Keratinocyte (primary cell): ENCODE measurements at regions not wholly inside any gene's neighbourhood (a gene's known extent, or its start where the extent isn't known, plus 50 kb on each side); places are given as distances from the start of the nearest gene placed in this dataset.
"Not testable (repeated sequence)": the region's sequence is repeated elsewhere in the genome, so short reads cannot be mapped to it uniquely, and the experiment has no call there.

Experiments used
- DNase-seq: peaks from one replicate; pipeline ENCODE4 v3.0.0-alpha.2; 2011; ENCODE audit warnings: low read depth, missing footprints, low spot score
- FAIRE-seq: peaks from 2 replicates; lab custom pipeline; 2011; peaks lifted over from hg19 to GRCh38; lab: Jason Lieb, UNC
- H2AFZ ChIP-seq: 2 replicates; pipeline ENCODE4 v1.6.0; 2012; ENCODE audit warnings: low read length, control low read depth, inconsistent platforms; ENCODE audit not compliant: control insufficient read depth
- H3K27ac ChIP-seq: 2 replicates; pipeline ENCODE4 v1.5.1; 2011; ENCODE audit warnings: low read length; ENCODE audit not compliant: control insufficient read depth, insufficient read depth
- H3K27me3 ChIP-seq: 3 replicates; pipeline ENCODE4 v1.6.0; 2011; ENCODE audit warnings: low read length; ENCODE audit not compliant: control insufficient read depth, insufficient read depth; ENCODE audit errors: extremely low read depth
- H3K36me3 ChIP-seq, 2 experiments: 2 replicates in 1 of 2; 3 replicates in 1 of 2; pipeline ENCODE4 v1.5.1; 2011; ENCODE audit warnings: low read length in 2 of 2, mild to moderate bottlenecking in 1 of 2; ENCODE audit not compliant: control insufficient read depth in 2 of 2, insufficient read depth in 2 of 2; ENCODE audit errors: extremely low read depth in 1 of 2
- H3K4me1 ChIP-seq: 3 replicates; pipeline ENCODE4 v1.5.1; 2011; ENCODE audit warnings: low read length; ENCODE audit not compliant: control insufficient read depth, insufficient read depth; ENCODE audit errors: extremely low read depth
- H3K4me2 ChIP-seq: 3 replicates; pipeline ENCODE4 v1.6.0; 2011; ENCODE audit warnings: low read depth, low read length; ENCODE audit not compliant: control insufficient read depth, insufficient read depth; ENCODE audit errors: extremely low read depth
- H3K4me3 ChIP-seq, 3 experiments: fragments of 200-600 bp in 1 of 3; sonication (generic) in 1 of 3; 2 replicates in 2 of 3; 3 replicates in 1 of 3; pipeline ENCODE4 v1.5.1; 2011 to 2016; ENCODE audit warnings: low read length in 3 of 3, mild to moderate bottlenecking in 3 of 3, control low read depth in 2 of 3, inconsistent platforms in 1 of 3, low read depth in 1 of 3, mixed read lengths in 1 of 3, mixed run types in 1 of 3, moderate library complexity in 1 of 3; ENCODE audit not compliant: control insufficient read depth in 2 of 3, insufficient read depth in 2 of 3; ENCODE audit errors: extremely low read depth in 1 of 3
- H3K79me2 ChIP-seq: 2 replicates; pipeline ENCODE4 v1.6.0; 2012; ENCODE audit warnings: low read length; ENCODE audit not compliant: control insufficient read depth, insufficient read depth
- H3K9ac ChIP-seq: 3 replicates; pipeline ENCODE4 v1.6.0; 2011; ENCODE audit warnings: low read length; ENCODE audit not compliant: control insufficient read depth, insufficient read depth; ENCODE audit errors: extremely low read depth
- H3K9me1 ChIP-seq: 3 replicates; pipeline ENCODE4 v1.6.0; 2011; ENCODE audit warnings: low read length; ENCODE audit not compliant: control insufficient read depth, insufficient read depth; ENCODE audit errors: extremely low read depth
- H3K9me3 ChIP-seq: 2 replicates; pipeline ENCODE4 v1.5.1; 2012; ENCODE audit warnings: low read depth, low read length; ENCODE audit not compliant: control insufficient read depth
- H4K20me1 ChIP-seq: 3 replicates; pipeline ENCODE4 v1.6.0; 2011; ENCODE audit warnings: low read length; ENCODE audit not compliant: control insufficient read depth, insufficient read depth; ENCODE audit errors: extremely low read depth
- CTCF ChIP-seq, 3 experiments: IDR thresholded peaks in 1 of 3; conservative IDR thresholded peaks in 1 of 3; optimal IDR thresholded peaks in 1 of 3; 2 replicates in 2 of 3; 3 replicates in 1 of 3; pipeline versions ENCODE3 to v1.5.1; 2011; ENCODE audit warnings: low read length in 3 of 3, mild to moderate bottlenecking in 3 of 3, moderate library complexity in 2 of 3, control low read depth in 1 of 3, inconsistent platforms in 1 of 3; ENCODE audit not compliant: insufficient read depth in 2 of 3; ENCODE audit errors: extremely low read depth in 1 of 3
- EZH2 ChIP-seq: IDR thresholded peaks from one replicate; pipeline ENCODE4 v1.6.1; 2012; ENCODE audit warnings: inconsistent platforms, mild to moderate bottlenecking, low read length, moderate library complexity
- dilution Hi-C: fragments of 300-500 bp; cut with MboI; formaldehyde crosslinking; loops from one replicate; pipeline ENCODE4 v1.7.0; 2020; ENCODE audit warnings: low sequenced_read_pairs; ENCODE audit not compliant: extremely low pct_ligation_motif_present

GRCh38 chr6:78646542-78647415 lies 220.6 kb upstream of the IRAK1BP1 start:
- not testable (repeated sequence) for H2AFZ ChIP-seq, FAIRE-seq

GRCh38 chr6:78665819-78666218 lies 201.5 kb upstream of the IRAK1BP1 start:
- H3K79me2 ChIP-seq, H2AFZ ChIP-seq, H3K9ac ChIP-seq, dilution Hi-C loops, H3K4me2 ChIP-seq, DNase-seq, H3K4me1 ChIP-seq, H3K36me3 ChIP-seq, H3K4me3 ChIP-seq, H3K27me3 ChIP-seq, H3K9me3 ChIP-seq, H3K27ac ChIP-seq, H3K9me1 ChIP-seq, H4K20me1 ChIP-seq, FAIRE-seq: not testable (repeated sequence)

More at GRCh38 chr6:78646542-78647415, 220.6 kb upstream of the IRAK1BP1 start:
- H3K4me2 ChIP-seq, H3K36me3 ChIP-seq, H3K79me2 ChIP-seq, H3K9ac ChIP-seq, H3K4me1 ChIP-seq, H4K20me1 ChIP-seq, H3K9me1 ChIP-seq, dilution Hi-C loops, DNase-seq, H3K27me3 ChIP-seq, H3K4me3 ChIP-seq, H3K9me3 ChIP-seq, H3K27ac ChIP-seq: not testable (repeated sequence)

- no peaks in the 10 kb centered on the region for H3K27me3 ChIP-seq
- no peak overlapping the region for H3K9ac ChIP-seq
- no peak for DNase-seq
- no peak overlapping the region for H3K4me2 ChIP-seq
- H3K79me2 ChIP-seq: no peaks in the 10 kb centered on the region
- H3K4me3 ChIP-seq: no peak overlapping the region
- H3K9me1 ChIP-seq: no peaks in the 10 kb centered on the region
- no peaks in the 10 kb centered on the region for H3K36me3 ChIP-seq
- FAIRE-seq: no peak
- no peaks in the 10 kb centered on the region for H4K20me1 ChIP-seq
- no peak overlapping the region for H2AFZ ChIP-seq
- H3K9me3 ChIP-seq: no peaks in the 10 kb centered on the region
- dilution Hi-C loops: no loop called here
- no peak for TF ChIP-seq CTCF (optimal IDR thresholded peaks at IDR 0.05 in 1 of 3, IDR thresholded peaks at IDR 0.05 in 1 of 3, conservative IDR thresholded peaks at IDR 0.05 in 1 of 3; ENCODE audit: extremely low read depth in 1 of 3, insufficient read depth in 2 of 3, low read length in 3 of 3)
- TF ChIP-seq EZH2: no peak
- H3K4me1 ChIP-seq: no peaks in the 10 kb centered on the region
- H3K27ac ChIP-seq: no peak overlapping the region
Measured at GRCh38 chr6:78666764-78667163, 200.6 kb upstream of the IRAK1BP1 start.
